ENCODE measurements at regions not wholly inside any gene's neighbourhood (a gene's known extent, or its start where the extent isn't known, plus 50 kb on each side); places are given as distances from the start of the nearest gene placed in this dataset.
"Not testable (repeated sequence)": the region's sequence is repeated elsewhere in the genome, so short reads cannot be mapped to it uniquely, and the experiment has no call there.

- not testable (repeated sequence) for TF ChIP-seq EZH2 (IDR thresholded peaks at IDR 0.05; ENCODE audit: low read length, missing control alignments)
- TF ChIP-seq, protein P1, sequence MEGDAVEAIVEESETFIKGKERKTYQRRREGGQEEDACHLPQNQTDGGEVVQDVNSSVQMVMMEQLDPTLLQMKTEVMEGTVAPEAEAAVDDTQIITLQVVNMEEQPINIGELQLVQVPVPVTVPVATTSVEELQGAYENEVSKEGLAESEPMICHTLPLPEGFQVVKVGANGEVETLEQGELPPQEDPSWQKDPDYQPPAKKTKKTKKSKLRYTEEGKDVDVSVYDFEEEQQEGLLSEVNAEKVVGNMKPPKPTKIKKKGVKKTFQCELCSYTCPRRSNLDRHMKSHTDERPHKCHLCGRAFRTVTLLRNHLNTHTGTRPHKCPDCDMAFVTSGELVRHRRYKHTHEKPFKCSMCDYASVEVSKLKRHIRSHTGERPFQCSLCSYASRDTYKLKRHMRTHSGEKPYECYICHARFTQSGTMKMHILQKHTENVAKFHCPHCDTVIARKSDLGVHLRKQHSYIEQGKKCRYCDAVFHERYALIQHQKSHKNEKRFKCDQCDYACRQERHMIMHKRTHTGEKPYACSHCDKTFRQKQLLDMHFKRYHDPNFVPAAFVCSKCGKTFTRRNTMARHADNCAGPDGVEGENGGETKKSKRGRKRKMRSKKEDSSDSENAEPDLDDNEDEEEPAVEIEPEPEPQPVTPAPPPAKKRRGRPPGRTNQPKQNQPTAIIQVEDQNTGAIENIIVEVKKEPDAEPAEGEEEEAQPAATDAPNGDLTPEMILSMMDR (conservative IDR thresholded peaks at IDR 0.05 in 1 of 2, IDR thresholded peaks at IDR 0.05 in 1 of 2; ENCODE audit: low read depth in 1 of 2, low read length in 2 of 2), result not testable (repeated sequence)
Measured at GRCh38 chr12:65733643-65734042, 90.6 kb upstream of the HMGA2 start.

Data from fibroblast of lung (primary cell).